CD4-positive, alpha-beta T cell treated with Interleukin-10 for 1 hour (primary cell): ENCODE measurements at regions not wholly inside any gene's neighbourhood (a gene's known extent, or its start where the extent isn't known, plus 50 kb on each side); places are given as distances from the start of the nearest gene placed in this dataset.

ENCODE experiments used
- DNase-seq: peaks from one replicate; pipeline ENCODE4 v3.0.0-alpha.2; 2020

GRCh38 chr10:36681751-36682632 is 443.4 kb upstream of the ANKRD30A start:
- no peak for DNase-seq

GRCh38 chr10:36679554-36679953 is 445.8 kb upstream of the ANKRD30A start:
- no peak for DNase-seq

GRCh38 chr10:36677431-36677768 is 448.0 kb upstream of the ANKRD30A start:
- no peak for DNase-seq

GRCh38 chr10:36676756-36677430 is 448.5 kb upstream of the ANKRD30A start:
- DNase-seq = no peak

- no peak for DNase-seq
These were observed 449.1 kb upstream of the ANKRD30A start for GRCh38 chr10:36676321-36676720.

- no peak for DNase-seq
These were observed 449.9 kb upstream of the ANKRD30A start for GRCh38 chr10:36675458-36675880.

GRCh38 chr10:36671607-36672006 is 453.8 kb upstream of the ANKRD30A start:
- no peak for DNase-seq

GRCh38 chr10:36670621-36671402 is 454.6 kb upstream of the ANKRD30A start:
- no peak for DNase-seq

GRCh38 chr10:36669615-36670352 is 455.6 kb upstream of the ANKRD30A start:
- no peak for DNase-seq

GRCh38 chr10:36666451-36666850 is 458.9 kb upstream of the ANKRD30A start:
- DNase-seq = no peak

GRCh38 chr10:36662571-36662970 is 462.8 kb upstream of the ANKRD30A start:
- no peak for DNase-seq

- DNase-seq = no peak
These were observed 475.1 kb upstream of the ANKRD30A start for GRCh38 chr10:36650274-36650673.

- no peak for DNase-seq
These were observed 477.9 kb upstream of the ANKRD30A start for GRCh38 chr10:36647540-36647939.

GRCh38 chr10:36640626-36641025 is 484.8 kb upstream of the ANKRD30A start:
- DNase-seq = no peak

GRCh38 chr10:36638462-36639155 is 486.8 kb upstream of the ANKRD30A start:
- DNase-seq = no peak

- DNase-seq = no peak
These were observed 488.5 kb upstream of the ANKRD30A start for GRCh38 chr10:36636879-36637278.

- DNase-seq = no peak
These were observed 489.0 kb upstream of the ANKRD30A start for GRCh38 chr10:36636285-36636839.

GRCh38 chr10:36634916-36635315 is 490.5 kb upstream of the ANKRD30A start:
- no peak for DNase-seq

GRCh38 chr10:36630267-36630666 is 495.1 kb upstream of the ANKRD30A start:
- no peak for DNase-seq

GRCh38 chr10:36629476-36629875 is 495.9 kb upstream of the ANKRD30A start:
- no peak for DNase-seq

- no peak for DNase-seq
These were observed 500.8 kb upstream of the ANKRD30A start for GRCh38 chr10:36624551-36625100.

- DNase-seq = no peak
These were observed 504.1 kb upstream of the ANKRD30A start for GRCh38 chr10:36621346-36621745.
